A549 (cell line): ENCODE measurements at regions not wholly inside any gene's neighbourhood (a gene's known extent, or its start where the extent isn't known, plus 50 kb on each side); places are given as distances from the start of the nearest gene placed in this dataset.

Experiments used
- CTCF ChIP-seq: fragments of >200 bp; sonication (Bioruptor Twin); formaldehyde crosslinking; IDR thresholded peaks from 3 replicates; pipeline ENCODE4 v1.5.1; 2016
- EP300 ChIP-seq, 2 experiments: fragments of >200 bp; sonication (Bioruptor Twin); formaldehyde crosslinking; IDR thresholded peaks; 2 replicates in 1 of 2; 3 replicates in 1 of 2; pipeline ENCODE4 v1.6.1; 2016 to 2017
- JUN ChIP-seq, 2 experiments: fragments of >200 bp; sonication (Bioruptor Twin); formaldehyde crosslinking; IDR thresholded peaks; 2 replicates in 1 of 2; 3 replicates in 1 of 2; pipeline ENCODE4 v1.6.1; 2016 to 2017
- MYC ChIP-seq: IDR thresholded peaks from 2 replicates; pipeline ENCODE4 v1.6.1; 2012; ENCODE audit warnings: mild to moderate bottlenecking, inconsistent platforms, low read length, improper control_type of control experiment, borderline replicate concordance

- TF ChIP-seq CTCF, result no peak
- TF ChIP-seq JUN (IDR thresholded peaks at IDR 0.05), result no peak
- no peak for TF ChIP-seq MYC
- TF ChIP-seq EP300 (IDR thresholded peaks at IDR 0.05), result peak in 1 of 2 experiments; percentile 29; a peak in 2 of 5 replicates
These were observed 611.2 kb downstream of the NR2F1-AS1 start for GRCh38 chr5:92969781-92970237.
